Upper lobe of right lung (tissue), 1 donor: ENCODE measurements at regions not wholly inside any gene's neighbourhood (a gene's known extent, or its start where the extent isn't known, plus 50 kb on each side); places are given as distances from the start of the nearest gene placed in this dataset.
"Not testable (repeated sequence)": the region's sequence is repeated elsewhere in the genome, so short reads cannot be mapped to it uniquely, and the experiment has no call there.

Experiments used
- ATAC-seq: fragments of 200-7000 bp; cut with Tn5 transposase; one replicate; pipeline ENCODE4 v1.9.1; 2020; ENCODE audit warnings: mild to moderate bottlenecking, moderate library complexity
- DNase-seq: peaks from one replicate; pipeline ENCODE4 v3.0.0-alpha.2; 2020
- H3K27ac ChIP-seq: fragments of 200-600 bp; one replicate; pipeline ENCODE4 v1.8.0; 2022
- H3K27me3 ChIP-seq: fragments of 200-600 bp; one replicate; pipeline ENCODE4 v1.8.0; 2022; ENCODE audit warnings: mild to moderate bottlenecking
- H3K36me3 ChIP-seq: fragments of 200-600 bp; one replicate; pipeline ENCODE4 v1.8.0; 2022
- H3K4me1 ChIP-seq: fragments of 200-600 bp; one replicate; pipeline ENCODE4 v1.8.0; 2022
- H3K4me3 ChIP-seq: fragments of 200-600 bp; one replicate; pipeline ENCODE4 v1.8.0; 2022; ENCODE audit warnings: mild to moderate bottlenecking
- H3K9me3 ChIP-seq: fragments of 200-600 bp; one replicate; pipeline ENCODE4 v1.8.0; 2022
- intact Hi-C: fragments of 100-400 bp; cut with DNase I; formaldehyde crosslinking; loops from one replicate; pipeline ENCODE4 v1.11.0; 2022
- TF ChIP-seq, protein P1 (sequence below): fragments of 200-600 bp; IDR thresholded peaks from one replicate; pipeline ENCODE4 v1.8.0; 2022; ENCODE audit warnings: antibody characterized with exemption
- donor health status: DM: no; HTN: yes; CAD: no; lungs with severe emphysema.

DNA sequence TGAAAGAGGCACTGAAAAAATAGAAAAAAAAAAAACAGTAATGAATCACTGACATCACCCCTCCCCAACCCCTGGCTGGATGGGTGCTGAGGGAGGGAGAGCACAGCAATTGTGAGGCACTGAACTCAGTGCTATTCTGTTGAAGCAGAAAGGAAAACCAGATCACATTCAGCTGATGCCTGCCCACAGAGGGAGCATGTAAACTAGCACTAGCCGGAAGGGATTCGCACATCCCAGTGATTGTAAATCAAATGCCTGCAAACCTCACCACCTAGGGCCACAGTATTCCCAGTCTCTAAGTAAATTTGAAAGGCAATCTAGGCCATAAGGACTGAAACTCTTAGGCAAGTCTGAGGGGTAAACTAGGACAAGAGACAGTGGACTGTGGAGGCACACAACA lies 772.0 kb upstream of the CCDC179 start:
- DNase-seq (no peak), ATAC-seq (no peak)
- intact Hi-C loops: no loop called here
- no peaks in the 10 kb centered on the region for H3K36me3 ChIP-seq
- no peak overlapping the region for H3K4me3 ChIP-seq
- no peaks in the 10 kb centered on the region for H3K4me1 ChIP-seq
- no peaks in the 10 kb centered on the region for H3K9me3 ChIP-seq
- TF ChIP-seq, protein P1, sequence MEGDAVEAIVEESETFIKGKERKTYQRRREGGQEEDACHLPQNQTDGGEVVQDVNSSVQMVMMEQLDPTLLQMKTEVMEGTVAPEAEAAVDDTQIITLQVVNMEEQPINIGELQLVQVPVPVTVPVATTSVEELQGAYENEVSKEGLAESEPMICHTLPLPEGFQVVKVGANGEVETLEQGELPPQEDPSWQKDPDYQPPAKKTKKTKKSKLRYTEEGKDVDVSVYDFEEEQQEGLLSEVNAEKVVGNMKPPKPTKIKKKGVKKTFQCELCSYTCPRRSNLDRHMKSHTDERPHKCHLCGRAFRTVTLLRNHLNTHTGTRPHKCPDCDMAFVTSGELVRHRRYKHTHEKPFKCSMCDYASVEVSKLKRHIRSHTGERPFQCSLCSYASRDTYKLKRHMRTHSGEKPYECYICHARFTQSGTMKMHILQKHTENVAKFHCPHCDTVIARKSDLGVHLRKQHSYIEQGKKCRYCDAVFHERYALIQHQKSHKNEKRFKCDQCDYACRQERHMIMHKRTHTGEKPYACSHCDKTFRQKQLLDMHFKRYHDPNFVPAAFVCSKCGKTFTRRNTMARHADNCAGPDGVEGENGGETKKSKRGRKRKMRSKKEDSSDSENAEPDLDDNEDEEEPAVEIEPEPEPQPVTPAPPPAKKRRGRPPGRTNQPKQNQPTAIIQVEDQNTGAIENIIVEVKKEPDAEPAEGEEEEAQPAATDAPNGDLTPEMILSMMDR: no peak
- no peak overlapping the region for H3K27ac ChIP-seq
- no peaks in the 10 kb centered on the region for H3K27me3 ChIP-seq

DNA sequence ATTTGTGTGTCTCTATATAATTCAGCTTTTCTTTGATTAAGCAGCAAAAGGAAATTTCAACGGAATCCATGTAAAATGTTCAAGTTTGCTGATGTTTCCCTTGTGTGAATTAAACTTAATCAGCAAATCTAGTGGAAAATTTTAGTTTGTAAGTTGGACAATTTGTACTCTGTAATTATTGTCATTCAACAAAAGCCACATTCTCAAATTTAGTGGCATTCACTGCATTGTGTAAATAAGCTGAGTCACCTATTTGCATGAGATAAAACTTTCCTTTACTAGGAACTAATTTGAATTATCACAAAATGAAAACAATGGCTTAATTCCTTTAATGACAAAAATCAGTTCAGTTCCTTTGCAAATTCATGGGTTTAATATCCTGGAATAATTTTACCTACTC lies 784.2 kb upstream of the CCDC179 start:
- ATAC-seq (no peak), DNase-seq (no peak)
- H3K27me3 ChIP-seq: no peaks in the 10 kb centered on the region
- TF ChIP-seq, protein P1: no peak
- H3K27ac ChIP-seq: no peak overlapping the region
- no peak overlapping the region for H3K4me3 ChIP-seq
- no peaks in the 10 kb centered on the region for H3K9me3 ChIP-seq
- no peaks in the 10 kb centered on the region for H3K36me3 ChIP-seq
- intact Hi-C loops: no loop called here
- no peaks in the 10 kb centered on the region for H3K4me1 ChIP-seq

DNA sequence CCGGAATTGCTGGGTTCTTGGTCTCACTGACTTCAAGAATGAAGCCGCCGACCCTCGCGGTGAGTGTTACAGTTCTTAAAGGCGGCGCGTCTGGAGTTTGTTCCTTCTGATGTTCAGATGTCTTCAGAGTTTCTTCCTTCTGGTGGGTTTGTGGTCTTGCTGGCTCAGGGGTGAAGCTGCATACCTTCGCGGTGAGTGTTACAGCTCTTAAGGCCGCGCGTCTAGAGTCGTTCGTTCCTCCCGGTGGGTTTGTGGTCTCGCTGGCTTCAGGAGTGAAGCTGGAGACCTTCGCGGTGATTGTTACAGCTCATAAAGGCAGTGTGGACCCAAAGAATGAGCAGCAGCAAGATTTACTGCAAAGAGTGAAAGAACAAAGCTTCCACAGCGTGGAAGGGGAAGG lies 792.1 kb upstream of the CCDC179 start:
- DNase-seq, intact Hi-C loops, ATAC-seq: not testable (repeated sequence)

DNA sequence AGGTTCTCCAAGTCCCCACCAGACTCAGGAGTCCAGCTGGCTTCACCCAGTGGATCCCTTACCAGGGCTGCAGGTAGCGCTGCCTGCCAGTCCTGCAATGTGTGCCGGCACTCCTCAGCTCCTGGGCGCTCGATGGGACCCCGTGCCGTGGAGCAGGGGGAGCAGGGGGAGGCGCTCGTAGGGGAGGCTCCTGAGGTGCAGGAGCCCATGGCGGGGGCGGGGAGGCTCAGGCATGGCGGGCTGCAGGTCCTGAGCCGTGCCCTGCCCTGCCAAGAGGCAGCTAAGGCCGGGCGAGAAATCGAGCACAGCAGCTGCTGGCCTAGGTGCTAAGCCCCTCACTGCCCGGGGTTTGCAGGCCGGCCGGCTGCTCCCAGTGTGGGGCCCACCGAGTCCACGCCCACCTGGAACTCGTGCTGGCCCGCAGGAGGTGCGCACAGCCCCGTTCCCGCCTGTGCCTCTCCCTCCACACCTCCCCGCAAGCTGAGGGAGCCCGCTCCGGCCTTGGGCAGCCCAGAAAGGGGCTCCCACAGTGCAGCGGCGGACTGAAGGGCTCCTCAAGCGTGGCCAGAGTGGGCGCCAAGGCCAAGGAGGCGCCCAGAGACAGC lies 792.9 kb upstream of the CCDC179 start:
- intact Hi-C loops: no loop called here
- no peak for DNase-seq
- H3K27ac ChIP-seq: no peak overlapping the region
- no peak overlapping the region for H3K4me3 ChIP-seq
- H3K27me3 ChIP-seq: no peaks in the 10 kb centered on the region
- peak; percentile 47 for ATAC-seq
- TF ChIP-seq, protein P1: no peak
- H3K4me1 ChIP-seq: no peaks in the 10 kb centered on the region
- no peaks in the 10 kb centered on the region for H3K36me3 ChIP-seq
- H3K9me3 ChIP-seq: no peaks in the 10 kb centered on the region

More for the DNA sequence above, 792.1 kb upstream of the CCDC179 start:
- not testable (repeated sequence) for H3K27ac ChIP-seq, H3K36me3 ChIP-seq, H3K9me3 ChIP-seq, H3K4me1 ChIP-seq, H3K4me3 ChIP-seq, H3K27me3 ChIP-seq

DNA sequence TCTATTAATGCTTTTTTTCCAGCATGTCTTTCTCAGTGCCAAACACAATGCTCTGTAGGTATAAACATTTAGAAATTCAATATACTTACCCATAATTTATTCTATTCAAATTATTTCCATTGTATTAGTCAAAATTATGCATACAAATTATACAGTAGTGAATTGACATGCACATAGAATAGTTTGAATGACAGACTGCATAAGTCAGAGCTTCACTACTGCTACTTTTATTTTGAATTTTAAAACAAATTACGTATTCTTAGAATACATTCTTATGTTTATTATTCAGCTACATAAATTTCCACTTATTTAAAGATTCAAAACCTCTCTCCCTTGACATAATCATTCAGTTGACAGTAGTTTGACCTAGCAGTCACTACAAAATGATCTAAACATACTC lies 808.0 kb upstream of the CCDC179 start:
- no peak overlapping the region for H3K4me3 ChIP-seq
- H3K4me1 ChIP-seq: no peaks in the 10 kb centered on the region
- H3K9me3 ChIP-seq: no peaks in the 10 kb centered on the region
- ATAC-seq (no peak), DNase-seq (no peak)
- H3K36me3 ChIP-seq: no peaks in the 10 kb centered on the region
- TF ChIP-seq, protein P1: no peak
- intact Hi-C loops: no loop called here
- H3K27ac ChIP-seq: no peak overlapping the region
- no peaks in the 10 kb centered on the region for H3K27me3 ChIP-seq

DNA sequence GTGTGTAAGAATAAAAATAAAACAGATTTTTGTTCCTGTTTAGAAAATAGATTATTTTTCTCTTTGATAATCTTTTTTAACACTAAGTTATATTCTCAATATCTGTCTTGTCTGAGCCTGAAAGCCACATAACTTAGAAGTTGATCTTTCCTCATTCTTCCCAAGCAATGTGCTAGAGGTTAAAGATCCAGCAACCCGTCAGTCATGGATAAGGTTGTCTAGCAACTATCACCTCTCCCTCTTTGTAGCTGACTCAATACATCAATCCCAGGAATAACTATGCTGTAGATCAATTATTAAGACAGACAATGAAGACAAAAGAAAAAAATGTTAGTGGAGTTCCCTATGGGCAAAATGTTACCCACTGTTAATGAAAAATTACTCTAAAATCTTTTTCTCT lies 813.1 kb upstream of the CCDC179 start:
- no peaks in the 10 kb centered on the region for H3K36me3 ChIP-seq
- H3K4me1 ChIP-seq: no peaks in the 10 kb centered on the region
- no peaks in the 10 kb centered on the region for H3K9me3 ChIP-seq
- intact Hi-C loops: no loop called here
- no peak overlapping the region for H3K4me3 ChIP-seq
- ATAC-seq (no peak), DNase-seq (no peak)
- TF ChIP-seq, protein P1: no peak
- H3K27ac ChIP-seq: no peak overlapping the region
- no peaks in the 10 kb centered on the region for H3K27me3 ChIP-seq
